KBM-7 (cell line): ENCODE measurements at regions not wholly inside any gene's neighbourhood (a gene's known extent, or its start where the extent isn't known, plus 50 kb on each side); places are given as distances from the start of the nearest gene placed in this dataset.

Experiments
- DNase-seq: peaks from one replicate; pipeline ENCODE4 v3.0.0-alpha.2; 2015
- in situ Hi-C: fragments of 300-500 bp; cut with MboI; formaldehyde crosslinking; loops from 2 replicates; pipeline ENCODE4 v1.14.3; 2020; ENCODE audit warnings: low sequenced_read_pairs, low pct_unique_long_range_greater_than_20kb, mixed read lengths

GRCh38 chr7:45390731-45391130 is 183.4 kb upstream of the ADCY1 start:
- DNase-seq, result no peak
- in situ Hi-C loops, result no loop called here

- in situ Hi-C loops, result no loop called here
Observed at GRCh38 chr7:45391618-45392451, 182.3 kb upstream of the ADCY1 start.

GRCh38 chr7:45394117-45394708 is 180.0 kb upstream of the ADCY1 start:
- DNase-seq, result no peak
- in situ Hi-C loops, result no loop called here

More at GRCh38 chr7:45391618-45392451, 182.3 kb upstream of the ADCY1 start:
- no peak for DNase-seq

DNA sequence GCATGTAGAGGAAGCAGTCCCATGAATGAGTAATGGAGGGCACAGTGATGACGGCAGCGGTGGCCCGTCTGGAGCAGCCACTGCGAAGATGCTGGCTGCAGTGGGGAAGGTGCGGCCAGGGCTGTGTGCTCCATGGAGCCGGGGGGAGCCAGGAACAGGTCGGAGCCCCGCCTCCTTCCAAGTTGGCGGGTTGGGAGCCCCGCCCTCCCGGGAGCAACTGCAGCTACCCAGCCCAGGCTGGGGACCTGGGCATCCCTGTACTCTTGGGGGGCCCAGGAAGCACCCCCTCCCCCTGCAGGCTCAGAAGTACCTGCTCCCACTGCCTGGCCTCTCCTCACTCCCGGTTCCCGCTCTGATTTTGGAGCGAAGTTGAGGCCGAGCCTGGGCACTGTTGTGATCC is 175.1 kb upstream of the ADCY1 start:
- no peak for DNase-seq
- in situ Hi-C loops, result no loop called here

DNA sequence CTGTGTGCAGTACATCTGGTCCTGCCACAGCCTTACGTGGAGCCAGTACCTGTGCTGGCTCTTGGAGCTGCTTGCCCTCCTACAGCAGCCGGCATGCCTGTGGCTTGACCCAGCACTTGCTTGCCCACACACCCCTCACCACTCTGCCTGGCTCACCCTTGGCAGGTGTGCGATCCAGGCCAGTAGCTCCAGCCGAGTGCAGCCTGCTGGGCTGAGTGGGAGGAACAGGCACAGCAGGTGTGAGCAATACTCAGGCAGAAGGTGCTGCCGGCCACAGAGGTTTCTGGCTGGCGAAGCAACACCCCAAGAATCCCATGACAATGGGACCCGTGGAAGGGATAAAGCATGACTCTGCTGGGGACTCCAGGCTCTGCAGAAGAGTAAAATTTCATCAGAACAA is 173.5 kb upstream of the ADCY1 start:
- no peak for DNase-seq
- in situ Hi-C loops, result no loop called here

DNA sequence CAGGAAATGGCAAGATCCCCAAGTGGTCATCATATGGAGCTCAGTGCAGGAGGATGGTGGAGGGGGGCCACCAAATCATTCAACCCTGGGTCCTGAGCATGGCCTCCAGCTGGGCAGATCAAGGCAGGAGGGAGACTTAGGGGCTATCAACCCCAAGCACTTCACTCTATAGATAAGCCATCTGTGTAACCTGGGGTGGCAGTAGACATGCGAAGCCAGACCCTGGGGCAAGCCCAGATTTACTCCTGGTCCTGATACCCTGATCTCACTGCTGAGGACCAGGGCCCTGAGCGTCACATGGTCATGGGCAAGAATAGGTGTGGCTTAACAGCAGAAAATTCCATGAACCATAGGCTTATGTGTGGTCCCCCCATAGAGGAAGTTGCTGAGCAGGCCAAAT is 173.0 kb upstream of the ADCY1 start:
- no peak for DNase-seq
- in situ Hi-C loops, result no loop called here

GRCh38 chr7:45401851-45402250 is 172.3 kb upstream of the ADCY1 start:
- DNase-seq, result no peak
- in situ Hi-C loops, result no loop called here

DNA sequence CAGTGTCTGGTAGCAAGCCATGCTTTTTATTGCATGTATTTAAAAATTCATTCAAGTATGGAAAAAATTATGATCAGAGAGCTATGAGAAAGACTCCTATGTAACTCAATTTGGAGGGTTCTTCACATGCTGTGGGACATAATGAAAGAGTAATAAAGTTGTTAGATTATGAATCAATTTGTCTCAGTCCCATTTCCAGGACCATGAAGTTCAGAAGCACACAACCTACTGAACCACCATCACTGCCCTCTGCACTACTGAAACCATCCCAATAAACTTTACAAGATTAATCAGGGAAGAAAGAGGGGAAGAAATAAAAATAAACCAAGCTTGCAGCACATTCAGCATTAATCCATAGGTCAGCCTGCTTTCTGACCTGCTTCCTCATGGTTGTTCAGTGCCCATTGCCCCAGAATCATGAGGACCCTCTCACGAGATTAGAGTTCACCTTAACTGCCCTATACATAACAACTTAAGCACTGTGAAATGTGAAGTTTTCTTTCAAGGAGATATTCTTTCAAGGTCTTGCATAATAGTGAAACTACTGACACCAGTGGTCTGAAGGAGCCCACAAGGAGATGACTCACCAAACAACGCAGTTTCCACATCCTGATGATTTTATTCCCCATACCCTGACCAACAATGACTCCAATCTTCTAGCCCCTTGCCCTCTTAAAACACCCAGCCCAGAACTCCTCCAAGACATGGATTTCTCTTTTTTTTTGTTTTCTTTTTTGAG is 171.5 kb upstream of the ADCY1 start:
- DNase-seq, result peak; percentile 8
- in situ Hi-C loops, result no loop called here

GRCh38 chr7:45404622-45405021 is 169.5 kb upstream of the ADCY1 start:
- in situ Hi-C loops, result no loop called here
- no peak for DNase-seq

DNA sequence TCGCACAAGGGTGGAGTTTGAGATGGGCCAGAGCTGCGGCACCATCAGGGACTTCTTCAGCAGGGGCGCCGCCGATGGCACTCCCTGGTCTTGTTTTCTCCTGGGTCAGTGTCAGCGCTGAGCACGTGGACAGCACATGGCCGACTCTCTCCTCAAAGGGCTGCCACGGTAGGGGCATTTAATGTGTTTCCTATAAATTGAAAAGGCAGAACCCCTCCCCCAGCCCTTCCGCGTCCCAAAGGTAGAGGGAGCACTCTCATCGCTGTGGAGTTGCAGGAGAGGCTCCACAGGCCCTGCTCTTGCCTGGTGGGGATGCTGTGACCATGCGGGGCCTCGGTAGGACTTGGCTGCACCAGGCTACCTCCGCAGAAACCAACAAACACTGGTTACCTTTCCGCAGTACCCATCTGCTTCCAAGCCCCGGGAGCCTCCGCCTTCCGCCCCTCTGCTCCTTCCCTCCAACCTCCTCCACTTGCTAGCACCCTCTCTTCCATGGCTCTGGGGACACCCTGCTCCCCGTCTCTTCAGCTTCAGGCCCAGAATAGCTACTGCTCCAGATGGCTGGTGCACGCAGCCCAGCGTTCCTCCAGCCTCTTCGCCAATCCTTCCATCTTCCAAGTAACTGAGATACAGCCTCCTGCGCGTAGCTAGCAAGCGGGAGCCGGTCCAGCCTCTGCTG is 166.3 kb upstream of the ADCY1 start:
- in situ Hi-C loops, result no loop called here
- DNase-seq, result no peak

DNA sequence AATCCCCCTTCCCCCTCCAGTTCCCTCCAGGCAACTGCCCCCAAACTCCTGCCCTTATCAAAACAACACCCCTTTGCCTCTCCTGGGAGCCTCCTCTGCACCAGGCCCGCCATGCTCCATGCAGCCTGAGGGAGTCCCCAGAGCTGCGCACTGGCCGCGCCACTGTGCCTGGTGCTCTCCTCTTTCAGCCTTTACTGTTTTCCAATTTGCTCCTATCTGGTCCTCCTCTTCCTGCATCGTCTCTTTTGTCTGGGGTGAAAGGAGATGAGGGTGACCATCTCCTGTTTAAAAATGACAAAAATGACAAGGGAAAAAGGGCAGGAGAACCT is 165.8 kb upstream of the ADCY1 start:
- DNase-seq, result no peak
- in situ Hi-C loops, result no loop called here

DNA sequence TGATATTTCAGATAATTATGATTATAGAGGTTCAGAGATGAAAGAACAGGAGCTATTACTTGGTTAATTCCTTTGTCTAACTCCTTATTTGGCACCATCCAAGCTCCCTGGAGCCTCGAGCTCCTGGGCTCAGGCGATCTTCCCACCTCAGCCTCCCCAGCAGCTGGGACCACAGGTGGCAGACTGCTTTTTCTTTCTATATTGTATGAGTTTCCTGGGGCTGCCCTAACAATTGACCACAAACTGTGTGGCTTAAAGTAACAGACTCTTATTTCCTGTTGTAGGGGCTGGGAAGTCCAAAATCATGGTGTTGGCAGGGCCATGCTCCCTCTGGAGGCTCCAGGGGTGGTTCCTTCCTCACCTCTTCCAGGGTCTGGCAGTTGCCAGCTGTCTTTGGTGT is 163.3 kb upstream of the ADCY1 start:
- DNase-seq, result no peak
- in situ Hi-C loops, result no loop called here

GRCh38 chr7:45413419-45413818 is 160.7 kb upstream of the ADCY1 start:
- in situ Hi-C loops, result no loop called here
- no peak for DNase-seq

DNA sequence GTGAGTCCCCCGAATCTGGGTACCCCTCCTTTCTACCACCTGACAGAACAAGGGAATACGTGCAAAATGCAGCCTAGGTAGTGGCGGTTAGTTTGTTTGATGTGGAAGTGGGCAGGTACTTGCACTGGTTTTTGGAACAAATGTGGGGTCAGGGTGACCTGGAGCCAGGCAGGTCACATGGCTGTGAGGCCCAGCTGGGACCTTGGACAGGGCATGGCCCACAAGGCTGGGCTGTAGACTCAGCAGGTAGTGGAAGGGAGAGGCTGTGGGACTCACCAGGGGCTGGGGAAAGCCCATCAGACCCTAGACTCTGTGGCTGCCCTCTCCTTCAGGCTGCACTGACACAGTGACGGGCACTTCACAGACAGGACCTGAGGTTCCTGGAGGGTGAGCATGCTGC is 159.9 kb upstream of the ADCY1 start:
- in situ Hi-C loops, result no loop called here
- no peak for DNase-seq

- in situ Hi-C loops, result no loop called here
- DNase-seq, result no peak
Observed at GRCh38 chr7:45415265-45415664, 158.9 kb upstream of the ADCY1 start.

GRCh38 chr7:45416846-45417245 is 157.3 kb upstream of the ADCY1 start:
- in situ Hi-C loops, result no loop called here
- no peak for DNase-seq

DNA sequence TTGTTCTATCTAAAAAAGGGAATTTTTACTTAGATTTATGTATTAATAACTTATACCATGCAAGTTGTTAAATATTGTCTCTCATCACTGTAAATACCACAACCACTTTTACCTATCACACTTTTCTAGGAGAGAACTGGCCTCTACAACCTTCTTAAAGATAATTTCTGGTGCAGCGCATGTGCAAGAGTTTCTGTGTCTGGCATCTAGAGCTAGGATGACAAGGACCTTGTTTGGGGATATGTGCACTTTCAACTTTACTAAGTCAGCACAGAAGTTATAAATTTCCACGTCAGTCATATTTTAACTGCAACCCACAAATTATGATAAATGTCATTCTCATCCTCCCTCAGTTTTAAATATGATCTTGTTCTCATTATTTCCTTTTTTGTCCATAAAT is 156.9 kb upstream of the ADCY1 start:
- DNase-seq, result no peak
- in situ Hi-C loops, result no loop called here

DNA sequence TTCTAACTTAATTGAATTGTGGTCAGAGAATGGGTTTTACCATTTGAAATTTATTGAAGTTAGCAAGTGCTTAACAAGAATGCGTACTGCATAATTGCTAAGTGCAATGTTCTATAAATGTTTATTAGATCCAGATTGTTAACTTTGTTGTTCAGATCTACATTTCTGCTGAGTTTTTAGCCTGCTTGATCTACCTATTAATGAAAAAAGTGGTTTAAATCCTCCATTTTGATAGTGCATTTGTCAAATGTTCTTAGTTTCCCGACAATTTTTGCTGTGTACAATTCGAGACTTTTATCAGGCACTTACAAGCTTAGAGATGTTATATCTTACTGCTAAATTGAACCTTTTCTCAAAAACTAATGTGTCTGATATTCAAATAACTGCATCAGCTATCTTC is 156.4 kb upstream of the ADCY1 start:
- in situ Hi-C loops, result no loop called here

DNA sequence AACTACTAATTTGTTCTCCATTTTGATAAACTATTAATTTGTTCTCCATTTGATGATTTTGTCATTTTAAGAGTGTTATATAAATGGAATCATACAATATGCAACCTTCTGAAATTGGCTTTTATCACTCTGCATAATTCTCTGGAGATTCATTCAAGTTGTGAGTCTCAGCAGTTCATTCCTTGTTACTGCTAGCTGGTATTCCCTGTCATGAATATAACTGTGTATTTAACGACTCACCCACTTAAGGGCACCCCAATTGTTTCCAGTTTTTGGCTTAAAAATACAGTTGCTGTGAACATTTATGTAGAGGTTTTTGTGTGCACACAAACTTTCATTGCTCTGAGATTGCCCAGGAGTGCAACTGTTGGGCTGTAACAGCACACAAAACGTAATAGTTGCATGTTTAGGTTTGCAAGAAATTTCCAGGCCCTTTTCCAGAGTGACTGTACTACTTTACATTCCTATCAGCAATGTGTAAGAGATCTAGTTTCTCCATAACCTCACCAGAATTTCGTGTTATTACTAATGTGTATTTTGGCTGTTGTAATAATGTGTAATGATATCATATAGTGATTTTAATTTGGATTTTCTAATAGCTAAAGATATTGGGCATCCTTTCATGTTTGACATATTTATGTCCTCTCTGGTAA is 153.2 kb upstream of the ADCY1 start:
- in situ Hi-C loops, result no loop called here
- DNase-seq, result no peak

More for the DNA sequence above, 156.4 kb upstream of the ADCY1 start:
- no peak for DNase-seq
